GM18868 (cell line): ENCODE measurements at regions not wholly inside any gene's neighbourhood (a gene's known extent, or its start where the extent isn't known, plus 50 kb on each side); places are given as distances from the start of the nearest gene placed in this dataset.

Experiments
- ATAC-seq: cut with Tn5 transposase; IDR thresholded peaks from one replicate; pipeline ENCODE4 v1.9.1; 2021; ENCODE audit warnings: mild to moderate bottlenecking, moderate library complexity; ENCODE audit not compliant: unreplicated experiment

- ATAC-seq: no peak
These were observed 1098.1 kb upstream of the NCAM2 start for GRCh38 chr21:19900149-19900548.

DNA sequence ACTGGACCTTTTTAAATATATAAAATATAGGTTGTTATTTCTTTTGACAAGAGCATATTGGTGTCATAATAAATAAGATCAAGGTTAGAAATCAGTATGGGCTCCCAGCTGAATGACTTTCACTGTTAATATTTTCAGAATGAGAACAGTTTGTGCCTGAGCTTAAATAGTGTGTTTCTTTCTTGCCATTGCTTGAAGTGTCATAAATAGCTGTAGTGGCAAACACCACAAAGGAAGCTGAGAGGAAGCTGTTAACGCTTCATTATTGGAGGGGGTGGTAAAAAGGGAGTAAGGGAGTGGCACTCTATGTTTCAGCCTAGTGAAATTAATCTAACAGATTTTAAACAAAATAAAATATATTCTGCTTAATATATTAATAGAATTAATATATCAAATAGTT lies 1089.8 kb upstream of the NCAM2 start:
- no peak for ATAC-seq

DNA sequence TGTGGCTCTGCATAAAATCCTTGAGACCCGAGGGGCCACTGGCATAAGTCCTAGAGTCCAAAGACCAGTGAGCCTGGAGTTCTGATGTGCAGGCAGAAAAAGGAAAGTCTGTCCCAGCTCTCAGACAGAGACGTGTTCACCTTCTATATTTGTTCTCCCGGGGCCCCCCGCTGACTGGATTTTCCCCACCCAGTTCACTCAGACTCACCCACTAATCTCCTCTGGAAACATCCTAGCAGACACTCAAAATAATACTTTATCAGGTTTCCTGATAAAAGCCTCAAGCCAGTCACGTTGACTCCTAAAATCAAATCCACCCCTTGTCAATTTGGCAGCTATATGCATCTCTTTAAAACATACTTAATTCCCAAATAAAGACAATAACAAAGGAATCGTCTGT lies 1084.2 kb upstream of the NCAM2 start:
- no peak for ATAC-seq

- no peak for ATAC-seq
These were observed 1077.0 kb upstream of the NCAM2 start for GRCh38 chr21:19921211-19921610.

GRCh38 chr21:19922122-19922521 lies 1076.1 kb upstream of the NCAM2 start:
- ATAC-seq: no peak

GRCh38 chr21:19935467-19935866 lies 1062.7 kb upstream of the NCAM2 start:
- ATAC-seq: no peak

DNA sequence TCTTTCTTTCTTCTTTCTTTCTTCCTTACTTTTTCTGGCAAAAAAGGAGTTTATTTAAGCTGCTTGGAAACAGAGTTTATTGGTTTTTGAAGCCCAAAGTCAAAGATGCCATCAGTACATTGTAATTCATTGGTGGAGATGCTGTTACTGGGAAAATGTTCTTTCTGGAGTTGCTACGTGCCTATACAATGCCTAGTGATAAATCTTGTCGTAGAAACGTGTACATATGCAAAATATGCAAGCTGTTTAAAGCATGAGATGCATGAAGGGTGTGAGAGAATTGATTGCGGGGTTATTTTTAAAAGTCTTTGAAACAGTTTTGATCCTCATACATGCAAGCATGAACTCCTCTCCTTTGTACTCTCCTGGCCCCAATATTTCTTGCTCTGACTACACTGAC lies 1060.6 kb upstream of the NCAM2 start:
- ATAC-seq: no peak

DNA sequence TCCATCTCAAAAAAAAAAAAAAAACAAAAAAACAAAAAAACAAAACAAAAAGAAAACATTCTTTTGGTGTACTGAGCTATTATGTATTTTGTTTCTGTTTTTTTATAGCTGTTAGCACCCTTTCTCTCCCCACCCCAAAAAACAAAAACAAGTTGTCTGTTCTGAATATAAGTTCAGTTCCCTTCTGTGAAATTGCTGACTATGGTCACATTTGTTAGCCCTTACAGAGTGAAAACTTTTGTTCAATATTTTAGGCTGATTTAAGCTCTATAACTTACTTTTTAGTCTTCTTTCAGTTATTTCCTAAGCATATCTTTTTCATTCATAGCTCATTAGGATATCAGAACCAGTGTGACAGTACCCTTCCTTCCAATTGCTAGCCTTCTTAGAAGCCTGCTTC lies 1056.6 kb upstream of the NCAM2 start:
- ATAC-seq: no peak

- ATAC-seq: no peak
These were observed 1047.9 kb upstream of the NCAM2 start for GRCh38 chr21:19950347-19950746.

DNA sequence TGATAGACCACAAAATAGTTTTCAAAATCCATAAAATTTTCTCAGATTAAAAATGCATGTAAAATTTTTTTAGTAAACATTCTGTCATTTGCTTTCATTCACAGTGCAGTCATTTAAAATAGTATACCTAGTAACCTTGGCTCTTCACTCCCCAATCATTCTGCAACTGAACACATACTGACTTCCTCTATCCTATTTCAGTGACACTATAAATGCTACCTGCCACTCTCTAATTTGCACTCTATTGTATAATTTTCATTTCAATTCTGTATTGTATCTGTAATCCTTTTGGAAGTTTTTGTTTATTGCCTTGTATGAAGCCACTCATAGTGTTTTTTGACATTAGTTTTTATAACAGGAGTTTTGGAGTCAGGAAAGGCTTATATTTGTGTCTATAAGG lies 1029.1 kb upstream of the NCAM2 start:
- no peak for ATAC-seq

DNA sequence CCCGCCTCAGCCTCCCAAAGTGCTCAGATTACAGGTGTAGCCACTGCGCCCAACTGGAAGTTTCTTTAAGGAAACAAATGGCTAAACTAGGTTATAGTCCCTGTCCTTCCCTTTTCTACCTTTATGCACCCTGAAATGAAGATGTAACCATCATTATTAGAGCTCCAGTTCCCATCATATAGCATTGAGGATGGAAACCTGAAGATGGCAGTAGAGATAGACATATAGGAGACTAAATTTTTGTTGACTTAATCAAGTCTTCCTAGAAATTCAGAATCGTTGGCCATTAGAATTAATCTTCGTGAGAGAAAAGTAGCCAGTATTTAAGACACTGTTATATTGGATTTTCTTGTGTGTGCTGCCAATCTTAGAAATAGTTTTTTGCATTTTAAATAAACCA lies 1016.3 kb upstream of the NCAM2 start:
- ATAC-seq: no peak

GRCh38 chr21:19986396-19986795 lies 1011.8 kb upstream of the NCAM2 start:
- no peak for ATAC-seq

GRCh38 chr21:19987671-19988070 lies 1010.5 kb upstream of the NCAM2 start:
- ATAC-seq: no peak

DNA sequence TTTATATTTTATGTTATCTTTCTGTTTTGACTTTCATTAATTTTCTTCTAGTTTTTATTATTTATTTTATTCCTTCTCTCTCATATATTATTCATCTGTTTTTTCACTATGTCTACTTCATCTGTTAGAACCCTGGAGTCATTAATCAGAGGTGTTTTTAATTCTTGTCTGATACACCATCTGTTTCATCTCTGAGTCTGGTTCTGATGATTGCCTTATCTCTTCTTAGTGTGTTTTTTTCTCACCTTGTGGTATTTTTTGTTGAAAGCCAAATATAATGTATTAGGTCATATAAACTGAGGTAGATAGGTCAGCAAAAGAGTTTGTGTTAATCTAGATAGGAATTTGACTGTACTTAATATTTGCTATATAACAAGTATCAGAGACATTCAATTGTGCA lies 1005.7 kb upstream of the NCAM2 start:
- no peak for ATAC-seq

- ATAC-seq: no peak
These were observed 1004.9 kb upstream of the NCAM2 start for GRCh38 chr21:19993268-19993667.

- no peak for ATAC-seq
These were observed 1003.0 kb upstream of the NCAM2 start for GRCh38 chr21:19995253-19995652.

- ATAC-seq: no peak
These were observed 999.8 kb upstream of the NCAM2 start for GRCh38 chr21:19998453-19998852.

DNA sequence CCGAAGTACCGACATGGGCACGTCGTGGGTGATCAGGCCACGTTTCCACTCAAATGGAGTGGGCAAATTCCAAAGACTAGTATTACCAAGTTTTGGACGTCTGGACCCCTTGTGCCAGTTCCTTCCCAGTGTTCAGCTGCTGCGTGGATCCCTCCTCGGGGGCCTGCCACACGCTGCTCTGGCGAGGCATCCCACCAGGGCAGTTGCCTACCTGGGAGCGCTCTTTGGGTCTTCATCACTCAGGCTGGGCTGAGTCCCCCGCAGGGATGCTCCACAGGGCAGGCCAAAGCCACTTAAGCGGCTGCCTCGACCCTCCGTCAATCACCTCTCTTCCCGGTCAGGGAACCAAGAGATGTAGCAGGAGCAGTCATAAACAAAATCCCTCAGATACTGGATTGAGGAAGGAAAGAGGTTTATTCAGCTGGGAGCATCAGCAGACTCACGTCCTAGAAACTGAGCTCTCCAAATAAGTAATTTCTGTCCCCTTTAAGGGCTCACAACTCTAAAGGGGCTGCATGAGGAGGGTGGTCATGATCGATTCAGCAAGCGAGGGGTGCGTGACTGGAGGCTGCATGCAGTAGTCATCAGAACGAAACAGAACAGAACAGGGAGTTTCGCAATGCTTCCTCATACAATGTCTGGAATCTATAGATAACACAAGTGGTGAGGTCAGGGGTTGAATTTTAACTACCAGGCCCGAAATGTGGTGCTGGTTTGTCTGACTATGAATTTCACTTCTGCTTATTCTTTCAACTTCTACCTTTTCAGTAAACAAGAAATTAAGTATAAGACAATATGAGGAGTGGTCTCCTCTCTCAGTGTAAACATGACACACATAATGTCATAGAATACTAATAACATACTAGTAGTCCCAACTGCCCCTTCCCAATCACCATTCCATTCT lies 998.6 kb upstream of the NCAM2 start:
- ATAC-seq: no peak

DNA sequence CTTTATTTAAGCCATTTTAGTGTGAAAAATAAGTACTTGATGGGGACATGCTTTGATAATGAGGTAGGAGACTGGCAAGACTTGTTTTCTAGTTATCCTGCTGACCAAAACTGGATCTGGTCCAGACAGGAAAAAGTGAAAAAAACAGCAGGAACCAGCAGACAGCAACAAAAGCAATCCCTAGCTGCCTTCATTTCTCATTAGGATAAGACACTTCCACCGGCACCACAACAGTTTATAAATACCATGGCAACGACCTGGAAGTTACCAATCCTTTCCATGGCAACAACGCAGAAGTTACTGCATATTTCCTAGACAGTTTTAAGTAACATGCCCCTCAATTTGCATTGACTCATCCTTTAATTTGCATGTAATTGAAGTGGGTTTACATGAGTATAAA lies 993.8 kb upstream of the NCAM2 start:
- ATAC-seq: no peak

- ATAC-seq: no peak
These were observed 987.5 kb upstream of the NCAM2 start for GRCh38 chr21:20010691-20011200.

DNA sequence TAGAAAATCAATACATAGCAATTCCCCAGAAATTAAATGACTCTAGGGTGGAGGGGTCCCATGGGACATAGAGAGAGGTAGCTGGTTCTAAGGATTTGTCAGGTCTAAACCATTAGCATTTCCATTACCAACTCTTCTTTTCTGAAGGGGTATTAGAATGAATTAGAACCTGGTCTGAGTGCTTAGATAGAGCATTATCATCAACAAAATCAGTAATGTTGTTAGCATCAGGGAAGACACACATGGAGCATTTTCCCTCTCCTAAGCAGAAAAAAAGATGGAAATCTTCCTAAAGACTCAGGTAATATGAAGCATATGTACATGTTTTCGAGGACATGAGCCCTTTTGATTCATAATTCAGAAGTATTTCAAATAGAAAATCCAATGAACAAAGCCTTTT lies 984.4 kb upstream of the NCAM2 start:
- ATAC-seq: no peak

- ATAC-seq: no peak
These were observed 981.7 kb upstream of the NCAM2 start for GRCh38 chr21:20016435-20017005.
